NCI-H226 (cell line): ENCODE measurements at regions not wholly inside any gene's neighbourhood (a gene's known extent, or its start where the extent isn't known, plus 50 kb on each side); places are given as distances from the start of the nearest gene placed in this dataset.

Source experiments
- DNase-seq: peaks from one replicate; pipeline ENCODE4 v3.0.0-alpha.2; 2015

GRCh38 chr9:7935681-7936080 lies 136.1 kb upstream of the DMAC1 start:
- peak; percentile 15 for DNase-seq

- no peak for DNase-seq
Measured at GRCh38 chr9:7932767-7933166, 133.2 kb upstream of the DMAC1 start.

GRCh38 chr9:7930613-7931012 lies 131.0 kb upstream of the DMAC1 start:
- no peak for DNase-seq

- no peak for DNase-seq
Measured at GRCh38 chr9:7921545-7922197, 122.1 kb upstream of the DMAC1 start.

- DNase-seq: no peak
Measured at GRCh38 chr9:7912037-7912535, 112.5 kb upstream of the DMAC1 start.

GRCh38 chr9:7910426-7911020 lies 110.9 kb upstream of the DMAC1 start:
- no peak for DNase-seq

- no peak for DNase-seq
Measured at GRCh38 chr9:7909537-7909936, 110.0 kb upstream of the DMAC1 start.

- DNase-seq: no peak
Measured at GRCh38 chr9:7907551-7908337, 108.2 kb upstream of the DMAC1 start.

GRCh38 chr9:7906783-7907550 lies 107.4 kb upstream of the DMAC1 start:
- DNase-seq: no peak

GRCh38 chr9:7901621-7902020 lies 102.0 kb upstream of the DMAC1 start:
- DNase-seq: peak; percentile 86

GRCh38 chr9:7900541-7900940 lies 101.0 kb upstream of the DMAC1 start:
- DNase-seq: no peak

GRCh38 chr9:7899753-7900152 lies 100.2 kb upstream of the DMAC1 start:
- no peak for DNase-seq

GRCh38 chr9:7894231-7894630 lies 94.7 kb upstream of the DMAC1 start:
- DNase-seq: no peak

- peak; percentile 21 for DNase-seq
Measured at GRCh38 chr9:7892975-7893374, 93.4 kb upstream of the DMAC1 start.

- DNase-seq: no peak
Measured at GRCh38 chr9:7879551-7880245, 80.1 kb upstream of the DMAC1 start.

GRCh38 chr9:7871977-7872730 lies 72.6 kb upstream of the DMAC1 start:
- DNase-seq: no peak

GRCh38 chr9:7869340-7869739 lies 69.8 kb upstream of the DMAC1 start:
- no peak for DNase-seq

- DNase-seq: no peak
Measured at GRCh38 chr9:7862170-7862569, 62.6 kb upstream of the DMAC1 start.

- no peak for DNase-seq
Measured at GRCh38 chr9:7861086-7861485, 61.5 kb upstream of the DMAC1 start.

GRCh38 chr9:7860335-7860709 lies 60.7 kb upstream of the DMAC1 start:
- DNase-seq: no peak

- DNase-seq: no peak
Measured at GRCh38 chr9:7859701-7860334, 60.2 kb upstream of the DMAC1 start.
